Pulmonary artery endothelial cell (primary cell): ENCODE measurements at regions not wholly inside any gene's neighbourhood (a gene's known extent, or its start where the extent isn't known, plus 50 kb on each side); places are given as distances from the start of the nearest gene placed in this dataset.

Experiments
- DNase-seq: peaks from one replicate; pipeline ENCODE4 v3.0.0-alpha.2; 2011; ENCODE audit warnings: low read depth, low spot score

DNA sequence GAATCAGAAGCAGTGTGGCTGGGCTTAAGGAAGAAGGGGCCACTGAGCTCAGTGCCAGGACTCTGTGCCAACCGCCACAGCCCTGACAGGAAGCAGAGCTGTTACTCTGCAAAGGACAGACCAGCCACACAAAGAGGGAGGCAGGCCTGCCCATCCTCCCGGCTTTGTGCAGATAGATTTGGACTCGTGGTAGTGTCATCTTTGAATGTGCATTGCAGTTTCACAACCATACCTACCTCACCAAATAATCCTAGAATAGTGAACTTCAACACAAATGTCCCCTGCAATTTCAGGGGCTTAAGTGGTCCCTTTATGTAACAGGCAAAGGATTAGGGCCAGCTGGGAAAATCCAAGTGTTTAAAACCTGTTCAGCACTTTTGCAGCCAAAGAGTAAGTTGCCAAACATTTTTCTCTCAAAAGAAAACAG lies 55.1 kb upstream of the CLDN10 start:
- no peak for DNase-seq

DNA sequence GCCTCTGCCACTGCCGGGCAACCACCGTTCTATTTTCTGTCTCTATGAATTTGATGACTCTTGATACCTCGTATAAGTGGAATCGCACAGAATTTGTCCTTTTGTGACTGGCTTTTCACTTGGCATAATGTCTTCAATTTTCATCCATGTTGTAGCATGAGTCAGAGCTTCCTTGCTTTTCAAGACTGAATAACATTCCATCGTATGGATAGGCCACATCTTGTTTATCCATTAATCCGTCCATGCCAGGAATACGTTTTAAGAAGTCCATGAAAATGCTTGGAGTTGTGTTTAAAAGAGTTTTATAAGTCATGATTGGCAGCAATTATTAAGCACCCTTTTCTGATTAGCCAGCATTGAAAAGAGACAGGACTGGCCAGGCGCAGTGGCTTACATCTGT lies 53.6 kb upstream of the CLDN10 start:
- no peak for DNase-seq

DNA sequence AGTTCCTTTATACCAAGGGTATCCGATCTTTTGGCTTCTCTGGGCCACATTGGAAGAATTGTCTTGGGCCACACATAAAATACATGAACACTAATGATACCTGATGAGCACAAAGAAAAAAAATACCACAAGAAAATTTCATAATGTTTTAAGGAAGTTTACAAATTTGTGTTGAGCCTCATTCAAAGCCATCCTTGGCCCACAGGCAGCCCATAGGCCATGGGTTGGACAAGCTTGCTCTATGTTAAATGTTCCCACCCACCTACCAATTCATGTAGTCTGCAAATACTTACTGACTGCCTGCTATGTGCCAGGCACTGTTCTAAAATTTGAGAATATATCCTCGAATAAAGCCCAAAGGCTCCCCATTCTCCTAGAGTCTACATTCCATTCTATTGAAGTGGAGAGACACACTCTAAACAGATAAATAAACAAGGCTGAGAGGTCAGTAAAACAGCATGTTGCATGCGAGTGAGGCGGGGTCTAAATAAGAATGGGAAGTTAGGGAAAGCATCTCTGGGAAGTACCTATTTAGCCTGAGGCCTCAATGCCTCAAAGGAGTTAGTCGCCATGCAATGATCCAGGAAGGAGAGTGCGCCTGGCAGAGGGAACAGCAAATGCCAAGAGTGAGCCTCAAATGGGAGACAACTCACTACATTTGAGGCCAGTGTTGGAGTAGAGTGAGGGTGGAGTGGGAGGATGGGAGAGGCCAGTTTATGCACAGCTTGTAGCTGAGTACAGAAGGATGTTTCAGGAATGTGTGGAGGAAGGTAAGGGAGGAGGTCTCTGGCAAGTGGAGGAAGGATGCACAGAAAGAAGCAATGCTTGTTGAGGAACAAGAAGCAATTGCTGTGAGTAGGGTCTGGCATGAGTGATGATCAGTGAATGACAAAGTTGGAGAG lies 52.5 kb upstream of the CLDN10 start:
- DNase-seq, result no peak

DNA sequence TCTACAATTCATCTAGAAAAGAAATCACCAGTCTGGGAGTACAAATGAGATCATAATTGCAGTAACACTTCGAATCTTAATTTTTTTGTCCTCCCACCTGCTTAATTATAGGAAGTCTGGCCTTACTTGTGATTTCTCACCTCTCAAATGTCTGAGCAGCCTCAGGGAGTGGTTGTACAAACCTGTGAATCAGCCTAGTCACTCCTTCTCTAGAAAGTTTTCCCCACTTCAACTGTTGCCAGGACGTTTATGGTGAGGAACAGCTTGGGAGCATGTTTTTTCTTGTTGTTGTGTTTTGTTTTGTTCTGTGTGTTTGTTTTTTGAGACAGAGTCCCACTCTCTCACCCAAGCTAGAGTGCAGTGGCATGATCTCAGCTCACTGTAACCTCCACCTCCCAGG lies 50.3 kb upstream of the CLDN10 start:
- DNase-seq, result no peak
